HEK293 (cell line): ENCODE measurements at regions not wholly inside any gene's neighbourhood (a gene's known extent, or its start where the extent isn't known, plus 50 kb on each side); places are given as distances from the start of the nearest gene placed in this dataset.

Source experiments
- PATZ1 ChIP-seq: fragments of 450-650 bp; formaldehyde crosslinking; IDR thresholded peaks from 2 replicates; pipeline ENCODE4 v1.5.1; 2016; ENCODE audit warnings: missing biosample characterization, missing genetic modification characterization
- ZNF18 ChIP-seq: fragments of 450-650 bp; formaldehyde crosslinking; IDR thresholded peaks from 2 replicates; pipeline ENCODE4 v1.5.1; 2016; ENCODE audit warnings: missing biosample characterization, missing genetic modification characterization
- ZNF19 ChIP-seq: fragments of 450-650 bp; formaldehyde crosslinking; IDR thresholded peaks from 2 replicates; pipeline ENCODE4; 2016; ENCODE audit warnings: missing biosample characterization, missing genetic modification characterization, low read depth
- ZNF239 ChIP-seq: fragments of 450-650 bp; formaldehyde crosslinking; IDR thresholded peaks from 2 replicates; pipeline ENCODE4 v1.5.1; 2016; ENCODE audit warnings: missing biosample characterization, missing genetic modification characterization
- ZNF311 ChIP-seq: fragments of 450-650 bp; formaldehyde crosslinking; IDR thresholded peaks from 2 replicates; pipeline ENCODE4 v1.5.1; 2017; ENCODE audit warnings: missing biosample characterization, missing genetic modification characterization, borderline replicate concordance
- ZNF404 ChIP-seq: fragments of 450-650 bp; formaldehyde crosslinking; IDR thresholded peaks from 2 replicates; pipeline ENCODE4 v1.5.1; 2017; ENCODE audit warnings: missing biosample characterization, missing genetic modification characterization

GRCh38 chr4:181958446-181958845, 284.8 kb upstream of the TENM3 start:
- TF ChIP-seq ZNF19 (tag by site-specific recombination), result no peak
- TF ChIP-seq ZNF239 (tag by site-specific recombination), result no peak
- TF ChIP-seq ZNF18 (tag by site-specific recombination), result no peak
- TF ChIP-seq PATZ1 (tag by site-specific recombination), result no peak
- TF ChIP-seq ZNF311 (tag by site-specific recombination), result no peak
- TF ChIP-seq ZNF404 (tag by site-specific recombination), result no peak
